SKM-1 (cell line): ENCODE measurements at regions not wholly inside any gene's neighbourhood (a gene's known extent, or its start where the extent isn't known, plus 50 kb on each side); places are given as distances from the start of the nearest gene placed in this dataset.
"Not testable (repeated sequence)": the region's sequence is repeated elsewhere in the genome, so short reads cannot be mapped to it uniquely, and the experiment has no call there.

ENCODE experiments used
- DNase-seq: peaks from one replicate; lab custom pipeline; 2025; ENCODE audit not compliant: unreplicated experiment; lab: John Stamatoyannopoulos, UW

DNA sequence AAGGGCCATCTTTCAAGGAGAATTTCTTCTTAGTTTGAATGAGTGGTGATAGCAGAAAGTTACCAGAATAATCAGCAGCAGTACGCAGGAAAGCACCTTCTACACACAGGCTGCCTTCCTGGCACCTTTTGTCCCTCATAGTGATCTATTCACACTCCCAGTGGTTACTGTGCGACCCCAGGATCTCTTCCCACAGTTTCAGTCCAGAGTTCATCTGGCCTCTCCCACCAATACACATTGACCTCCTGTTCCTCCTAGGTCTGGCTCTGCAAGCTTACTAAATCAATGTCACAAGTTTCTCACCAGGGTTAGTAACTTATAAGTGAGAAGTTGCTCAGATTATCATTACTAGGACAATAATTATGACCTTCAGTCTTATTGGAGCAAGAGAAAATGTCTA, 99.1 kb upstream of the PIK3R1 start:
- no peak for DNase-seq

DNA sequence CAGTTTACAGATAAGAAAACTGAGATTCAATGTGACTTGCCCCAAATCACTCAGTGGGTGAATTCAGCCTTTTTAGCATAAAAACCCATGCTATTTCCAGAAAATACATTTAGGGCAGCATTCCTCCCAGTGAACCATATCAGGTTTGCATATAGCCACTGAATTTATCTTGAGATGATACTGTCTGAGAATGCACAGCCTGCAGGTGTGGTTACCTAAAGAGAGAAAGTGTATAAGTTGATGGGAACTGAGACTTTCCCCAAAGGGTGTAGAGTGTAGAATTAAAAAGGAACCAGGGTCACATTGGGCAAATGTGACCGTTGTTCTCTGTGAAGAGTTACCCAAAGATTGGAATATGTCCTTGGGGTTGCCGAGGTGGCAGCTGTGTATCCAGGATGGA, 100.0 kb upstream of the PIK3R1 start:
- DNase-seq = no peak

DNA sequence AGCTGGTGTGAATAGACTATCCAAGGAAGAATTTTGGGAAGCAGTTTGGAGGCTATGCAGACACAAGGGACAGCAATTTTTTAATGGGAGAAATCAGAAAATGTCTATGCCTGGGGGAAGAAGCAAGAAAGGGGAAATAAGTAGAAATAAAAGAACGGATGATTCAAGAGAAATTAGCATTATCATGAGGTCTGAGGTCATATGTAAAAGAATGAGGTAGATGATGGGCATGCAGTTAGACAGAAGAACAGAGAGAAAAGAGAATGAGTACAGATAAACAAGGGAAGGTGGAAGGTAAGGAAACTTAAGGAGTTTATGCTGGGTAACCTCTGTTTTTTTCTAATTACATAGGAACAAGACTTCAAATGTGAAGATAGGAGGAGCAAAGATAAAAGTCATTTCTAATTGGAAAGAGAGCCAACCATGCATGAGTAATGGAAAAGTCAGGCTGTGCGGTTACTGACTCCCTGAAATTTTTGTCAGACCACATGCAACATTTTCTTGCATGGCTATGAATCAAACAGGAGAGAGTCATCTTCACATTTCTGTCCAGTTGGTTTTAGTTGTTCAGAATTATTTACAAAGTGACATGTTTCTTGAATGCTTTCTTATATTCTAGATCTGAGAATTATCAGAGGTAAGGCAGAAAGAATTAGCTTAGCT, 101.0 kb upstream of the PIK3R1 start:
- DNase-seq = no peak

DNA sequence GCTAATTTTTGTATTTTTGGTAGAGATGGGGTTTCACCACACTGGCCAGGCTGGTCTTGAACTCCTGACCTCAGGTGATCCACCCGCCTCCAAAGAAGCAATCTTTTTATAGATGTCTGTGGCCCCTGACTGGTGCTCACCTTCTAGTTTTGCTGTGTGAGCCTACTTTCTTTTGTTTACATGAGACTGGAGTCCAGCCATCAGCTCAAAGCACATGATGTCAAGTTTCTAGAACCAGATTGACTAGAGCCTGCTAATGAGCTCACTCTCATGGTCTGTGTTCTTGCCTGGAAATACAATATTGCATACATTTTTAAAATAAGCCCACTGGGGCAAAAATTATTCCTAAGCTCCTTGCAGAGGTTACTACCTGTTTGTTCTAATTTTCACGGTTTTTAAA, 102.9 kb upstream of the PIK3R1 start:
- DNase-seq = no peak

DNA sequence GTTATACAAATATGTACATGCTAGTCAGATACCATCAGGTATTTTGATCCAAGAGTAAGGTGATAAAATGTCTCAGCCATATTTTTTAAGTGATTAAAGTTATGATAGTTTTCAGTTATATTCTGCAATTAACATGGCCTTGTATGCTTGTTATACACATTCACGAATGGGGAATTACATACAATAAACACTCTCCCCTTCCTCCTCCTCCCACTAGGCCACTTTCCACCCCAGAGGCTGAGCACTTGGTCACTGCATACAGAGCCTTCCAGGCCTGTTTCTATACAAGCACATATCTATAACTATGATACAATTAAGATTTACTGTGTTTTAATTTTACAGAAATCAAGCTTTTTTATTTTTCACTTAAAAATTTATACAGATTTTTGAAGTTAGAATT, 104.7 kb upstream of the PIK3R1 start:
- DNase-seq = no peak

DNA sequence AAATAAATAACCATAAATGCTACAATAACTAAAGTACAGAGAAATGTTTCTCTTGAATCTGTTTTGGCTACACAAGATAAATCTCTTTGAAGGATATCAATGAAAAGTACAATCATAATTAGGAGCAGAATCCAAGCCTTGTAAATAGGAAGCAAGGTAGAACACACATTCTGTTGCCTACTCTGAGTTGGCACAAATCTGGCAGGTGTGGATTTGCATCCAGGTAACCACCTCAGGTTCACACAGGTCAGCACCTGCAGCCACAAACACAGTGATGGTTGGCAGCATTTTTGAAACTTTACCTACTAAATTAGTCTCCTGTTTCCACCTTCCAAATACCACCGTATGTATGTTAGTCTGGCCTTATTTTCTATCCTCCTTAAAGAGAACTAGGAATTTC, 105.3 kb upstream of the PIK3R1 start:
- DNase-seq = no peak

DNA sequence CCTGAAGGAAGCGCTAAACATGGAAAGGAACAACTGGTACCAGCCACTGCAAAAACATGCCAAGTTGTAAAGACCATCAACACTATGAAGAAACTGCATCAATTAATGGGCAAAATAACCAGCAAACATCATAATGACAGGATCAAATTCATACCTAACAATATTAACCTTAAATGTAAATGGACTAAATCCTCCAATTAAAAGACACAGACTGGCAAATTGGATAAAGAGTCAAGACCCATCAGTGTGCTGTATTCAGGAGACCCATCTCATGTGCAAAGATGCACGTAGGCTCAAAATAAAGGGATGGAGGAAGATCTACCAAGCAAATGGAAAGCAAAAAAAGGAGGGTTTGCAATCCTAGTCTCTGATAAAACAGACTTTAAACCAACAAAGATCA, 111.3 kb upstream of the PIK3R1 start:
- DNase-seq = not testable (repeated sequence)

DNA sequence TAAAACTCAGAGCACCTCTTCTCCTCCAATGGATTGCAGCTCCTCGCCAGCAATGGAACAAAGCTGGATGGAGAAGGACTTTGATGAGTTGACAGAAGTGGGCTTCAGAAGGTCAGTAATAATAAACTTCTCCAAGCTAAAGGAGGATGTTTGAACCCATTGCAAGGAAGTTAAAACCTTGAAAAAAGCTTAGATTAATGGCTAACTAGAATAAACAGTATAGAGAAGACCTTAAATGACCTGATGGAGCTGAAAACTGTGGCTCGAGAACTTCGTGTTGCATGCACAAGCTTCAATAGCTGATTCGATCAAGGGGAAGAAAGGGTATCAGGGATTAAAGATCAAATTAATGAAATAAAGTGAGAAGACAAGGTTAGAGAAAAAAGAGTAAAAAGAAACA, 112.3 kb upstream of the PIK3R1 start:
- DNase-seq = not testable (repeated sequence)

DNA sequence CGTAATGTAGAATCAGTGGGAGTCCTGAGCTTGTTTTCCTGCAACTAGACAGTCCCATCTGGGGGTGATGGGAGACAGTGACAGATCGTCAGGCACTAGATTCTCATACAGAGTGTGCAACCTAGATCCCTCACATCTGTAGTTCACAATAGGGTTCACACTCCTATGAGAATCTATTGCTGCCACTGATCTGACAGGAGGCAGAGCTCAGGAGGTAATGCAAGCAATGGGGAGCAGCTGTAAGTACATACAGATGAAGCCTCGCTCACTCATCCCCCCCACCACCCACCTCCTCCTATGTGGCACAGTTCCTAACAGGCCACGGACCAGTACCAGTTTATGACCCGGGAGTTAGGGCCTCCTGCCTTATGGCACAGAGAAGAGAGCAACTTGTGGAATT, 116.2 kb upstream of the PIK3R1 start:
- DNase-seq = no peak

DNA sequence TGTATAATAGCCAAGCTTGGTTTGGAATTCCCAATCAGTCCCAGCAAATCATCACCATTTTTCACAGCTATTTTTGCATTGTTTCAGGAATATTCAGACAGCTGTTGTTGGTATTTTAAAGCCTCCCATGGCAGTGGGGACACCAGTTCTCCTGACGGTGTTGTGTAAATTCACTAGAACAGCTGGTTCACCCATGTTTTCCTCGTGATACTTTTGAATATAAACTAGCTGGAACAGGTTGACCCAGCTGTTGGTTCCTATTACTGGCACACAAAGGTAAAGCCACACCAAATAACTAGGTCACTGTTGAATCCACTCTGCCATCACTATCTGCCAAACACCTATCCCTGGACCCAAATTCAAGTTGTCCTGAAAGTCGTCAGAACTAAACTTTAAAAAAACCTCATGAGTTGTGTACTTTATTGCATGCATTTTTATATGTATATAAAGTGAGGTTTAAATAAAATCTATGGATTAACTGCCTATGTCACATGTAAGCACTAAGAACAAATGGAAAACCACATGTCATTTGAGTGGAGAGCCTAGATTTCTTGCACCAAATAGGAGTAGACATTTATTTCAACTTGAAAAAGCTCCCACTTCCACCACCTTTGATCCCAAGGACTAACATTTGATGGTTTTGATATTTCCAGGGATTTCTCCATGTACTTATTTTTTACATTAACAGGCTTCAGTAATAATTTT, 121.9 kb upstream of the PIK3R1 start:
- no peak for DNase-seq

DNA sequence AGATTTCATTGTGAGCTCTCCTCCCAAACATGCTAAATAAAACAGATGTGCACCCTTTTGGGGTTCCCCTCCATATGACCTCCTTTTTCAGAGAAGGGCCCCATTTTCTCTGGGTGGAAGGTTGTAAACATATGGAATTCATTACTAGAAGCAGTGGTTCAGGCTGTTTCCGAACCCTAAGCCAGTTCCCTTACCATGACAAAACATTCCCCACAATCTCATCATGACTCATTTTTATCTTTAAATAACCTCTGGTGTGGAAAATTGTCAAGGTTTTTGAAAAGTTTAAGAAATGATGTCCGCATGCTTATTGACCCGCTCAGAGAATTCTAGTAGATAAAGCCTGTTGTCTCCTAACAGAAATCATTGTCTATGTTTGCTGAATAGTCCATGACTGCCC, 127.3 kb upstream of the PIK3R1 start:
- DNase-seq = no peak

DNA sequence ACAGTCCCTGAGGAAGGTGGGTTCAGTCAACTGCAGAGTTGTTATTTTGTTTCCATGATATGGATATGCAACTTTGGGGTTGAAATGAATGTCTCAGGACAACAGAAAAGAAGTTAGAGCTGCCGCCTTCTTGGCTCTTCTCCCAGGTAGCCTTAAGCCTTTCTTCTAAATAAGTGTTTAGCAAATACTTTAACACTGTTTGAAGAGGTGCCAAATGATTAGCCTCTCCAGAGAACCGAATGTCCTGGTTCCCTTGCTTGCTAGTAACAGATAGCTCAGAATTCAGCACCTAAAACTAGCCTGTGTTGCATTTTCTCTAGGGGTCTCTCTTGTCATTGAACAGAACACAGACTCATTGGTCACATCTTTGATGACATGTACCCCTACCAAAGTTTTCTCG, 127.7 kb upstream of the PIK3R1 start:
- no peak for DNase-seq

DNA sequence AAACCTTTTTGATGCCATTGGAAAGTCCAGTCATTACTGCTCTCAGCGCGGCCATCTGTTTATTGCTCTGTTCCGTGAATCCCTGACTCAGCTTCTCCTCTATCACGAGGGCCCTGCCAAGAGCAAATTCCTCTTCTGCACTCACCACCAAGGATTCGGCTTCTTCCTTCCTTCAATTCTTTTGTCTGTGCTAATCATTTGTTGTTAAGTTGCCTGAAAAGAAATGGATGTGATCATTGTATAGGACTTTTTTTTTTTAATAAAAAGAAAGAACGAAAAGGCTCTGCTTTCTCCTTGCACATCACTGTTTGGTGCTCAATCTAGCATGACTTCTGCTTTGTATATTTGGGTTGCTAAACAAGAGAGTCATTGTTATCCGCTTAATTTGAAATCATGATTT, 128.7 kb upstream of the PIK3R1 start:
- no peak for DNase-seq

DNA sequence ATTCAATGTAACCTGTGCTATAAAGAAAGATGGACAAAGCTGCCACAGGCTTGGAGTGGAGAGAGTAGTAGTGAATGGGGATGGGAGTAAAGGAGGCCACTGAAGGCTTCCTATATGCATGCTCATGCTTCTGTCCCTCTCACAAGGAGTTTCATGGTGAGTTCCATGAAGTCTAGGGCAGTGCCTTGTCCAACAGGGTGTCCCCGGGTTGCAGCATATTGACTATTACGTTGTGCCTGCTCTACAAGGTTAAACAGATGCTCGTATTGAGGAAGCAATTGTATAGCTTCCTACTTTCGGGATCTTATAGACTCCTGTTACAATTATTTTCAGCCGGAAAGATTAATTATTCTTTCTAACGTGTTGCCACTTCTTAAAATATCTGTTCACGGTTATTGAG, 129.1 kb upstream of the PIK3R1 start:
- no peak for DNase-seq

DNA sequence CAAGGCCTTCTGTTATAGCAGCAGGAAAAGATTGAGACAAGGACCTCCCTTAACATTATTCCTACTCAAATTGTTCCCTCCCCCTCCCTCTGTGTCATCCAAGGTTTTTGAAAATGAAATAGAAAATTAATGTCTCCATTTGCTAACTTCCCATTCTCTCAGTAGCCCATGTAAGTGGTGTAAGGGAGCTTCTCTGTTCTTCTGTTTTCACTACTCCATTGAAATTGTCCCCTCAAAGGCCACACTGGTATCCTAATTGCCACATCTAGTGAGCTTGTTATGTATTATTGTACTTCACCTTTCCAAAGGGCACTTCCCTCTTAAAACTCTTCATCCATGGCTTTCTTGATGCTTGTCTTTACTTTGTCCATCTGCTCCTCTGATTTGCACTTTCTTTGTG, 131.2 kb upstream of the PIK3R1 start:
- DNase-seq = no peak

DNA sequence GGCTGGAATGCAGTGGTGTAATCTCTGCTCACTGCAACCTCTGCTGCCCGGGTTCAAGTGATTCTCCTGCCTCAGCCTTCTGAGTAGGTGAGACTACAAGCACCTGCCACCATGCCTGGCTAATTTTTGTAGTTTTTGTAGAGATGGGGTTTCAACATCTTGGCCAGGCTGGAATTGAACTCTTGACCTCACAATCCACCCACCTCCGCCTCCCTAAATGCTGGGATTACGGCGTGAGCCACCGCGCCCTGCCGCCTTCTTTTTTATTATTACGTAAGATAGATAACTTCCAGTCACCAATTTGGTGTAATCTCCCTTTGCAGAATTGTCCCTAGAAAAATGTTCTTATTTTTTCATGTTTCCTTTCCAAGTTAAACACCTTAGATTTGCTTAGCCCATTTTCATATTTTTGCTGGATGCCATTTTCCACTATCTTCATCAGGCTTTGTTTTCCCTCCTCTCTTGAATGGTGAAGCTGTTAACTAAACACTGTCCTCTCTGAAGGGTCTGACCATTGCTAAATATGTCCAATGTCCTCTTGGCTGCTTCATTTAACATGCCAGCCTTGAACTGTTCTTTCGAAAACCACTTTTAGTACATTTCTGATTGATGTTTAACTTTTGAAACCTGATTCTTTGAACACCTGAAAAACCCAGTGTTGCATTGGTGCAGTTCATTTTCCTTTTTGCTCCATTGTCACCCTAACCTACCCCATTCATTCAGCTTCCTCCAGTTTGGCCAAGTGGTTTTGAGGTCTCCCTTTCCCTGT, 135.1 kb upstream of the PIK3R1 start:
- DNase-seq = no peak

DNA sequence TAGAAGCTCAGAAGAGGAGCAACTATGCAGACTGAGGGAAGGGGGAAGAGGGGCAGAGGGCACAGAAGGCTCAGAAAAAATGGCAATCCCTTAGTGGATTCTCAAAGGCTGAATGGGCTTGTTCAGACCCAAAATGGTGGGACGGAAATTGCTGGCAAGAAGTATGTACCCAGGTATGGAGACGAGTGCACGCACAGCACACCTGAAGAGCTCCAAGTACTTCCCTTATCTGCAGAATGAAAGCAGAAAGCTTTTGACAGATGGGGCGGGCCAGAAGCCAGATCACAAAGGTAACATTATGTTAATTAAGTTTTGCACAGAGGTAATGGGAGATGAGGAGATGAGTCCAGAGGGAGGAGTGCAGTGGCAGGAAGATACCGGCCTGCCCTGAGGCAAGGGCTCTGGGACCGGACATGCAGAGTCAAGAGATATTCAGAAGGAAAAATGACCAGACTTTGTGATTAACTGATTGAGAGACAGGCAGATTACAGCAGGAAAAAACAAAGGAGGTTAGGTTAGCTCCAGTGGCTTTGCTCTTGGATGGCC, 138.1 kb upstream of the PIK3R1 start:
- DNase-seq = no peak

DNA sequence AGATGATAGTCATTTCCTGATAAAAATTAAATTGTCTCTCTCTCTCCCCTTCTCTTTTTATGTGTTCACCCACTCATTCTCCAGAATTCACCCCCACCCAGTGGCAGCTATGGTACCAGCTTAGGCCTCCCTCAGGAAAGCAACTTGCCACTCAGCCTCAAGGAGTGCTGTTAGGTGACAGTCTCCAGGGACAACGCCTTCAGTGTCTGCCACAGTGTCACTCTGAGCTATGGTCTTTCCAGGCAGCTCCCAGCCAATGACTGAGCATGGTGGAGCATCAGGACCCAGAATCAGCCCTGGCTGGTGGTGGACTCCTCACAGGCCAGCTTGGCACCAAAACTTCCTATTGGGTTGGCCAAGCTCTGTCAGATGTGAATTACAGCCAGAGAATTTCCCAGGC, 140.9 kb upstream of the PIK3R1 start:
- DNase-seq = no peak

DNA sequence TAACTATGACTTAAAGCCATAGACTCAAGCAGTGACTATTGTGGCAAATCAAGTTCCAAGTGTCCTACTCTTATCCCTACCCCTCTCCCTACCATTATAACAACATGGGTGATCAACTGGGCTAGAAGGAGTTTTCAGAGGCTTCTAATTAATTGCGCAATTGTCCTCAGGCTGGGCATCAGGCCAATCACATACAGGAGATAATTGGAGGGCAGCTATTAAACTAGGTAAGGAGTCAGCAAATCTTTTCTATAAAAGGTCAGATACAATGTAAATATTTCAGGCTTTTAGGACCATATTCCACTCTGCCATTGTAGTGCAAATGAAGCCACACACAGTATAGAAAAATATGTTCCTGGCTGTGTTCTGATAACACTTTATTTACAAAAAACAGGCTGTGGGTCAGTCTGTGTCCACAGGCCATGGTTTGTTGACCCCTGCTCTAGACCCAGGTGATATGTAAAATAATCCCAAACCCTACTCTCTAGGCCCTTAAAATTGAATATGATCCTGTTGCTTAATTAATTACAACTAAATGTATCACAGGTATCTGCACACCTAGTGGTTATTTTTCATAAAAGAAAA, 141.4 kb upstream of the PIK3R1 start:
- DNase-seq = no peak

DNA sequence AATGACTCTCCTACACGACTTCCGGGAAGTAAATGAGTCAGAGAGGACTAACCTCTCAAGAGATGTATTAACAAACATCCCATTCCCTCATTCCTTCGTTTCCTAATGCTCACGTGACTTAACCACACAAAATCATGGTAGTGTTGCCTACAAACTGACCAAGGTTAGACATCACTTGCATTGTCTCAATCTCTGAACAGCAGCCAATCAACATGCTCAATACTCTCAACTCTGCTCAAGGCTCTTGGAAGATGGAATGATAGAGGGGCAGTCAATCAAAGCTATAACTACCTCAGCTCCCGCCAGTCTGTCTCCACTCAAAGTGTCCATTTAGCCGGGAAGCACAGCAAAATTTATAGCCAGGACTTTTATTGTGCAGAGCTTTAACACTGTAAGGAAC, 143.8 kb upstream of the PIK3R1 start:
- no peak for DNase-seq

DNA sequence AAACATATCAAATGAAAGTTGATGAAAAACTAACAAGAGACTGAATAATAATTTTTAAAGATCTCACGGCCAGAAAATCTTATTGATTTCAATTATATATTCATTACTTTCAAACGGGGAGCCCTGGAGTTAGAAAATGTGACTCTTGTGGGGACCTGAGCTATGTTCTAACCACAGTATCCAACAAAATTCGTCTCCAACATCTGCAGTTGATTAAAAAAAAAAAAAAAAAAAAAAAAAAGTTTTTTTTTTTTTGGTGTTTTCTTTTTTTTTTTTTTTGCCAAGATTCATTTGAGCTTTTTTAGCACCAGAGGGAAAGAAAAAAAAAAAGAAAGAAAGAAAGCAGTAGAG, 144.3 kb upstream of the PIK3R1 start:
- DNase-seq = no peak
